Glutamatergic neuron (in vitro differentiated cells): ENCODE measurements at regions not wholly inside any gene's neighbourhood (a gene's known extent, or its start where the extent isn't known, plus 50 kb on each side); places are given as distances from the start of the nearest gene placed in this dataset.

Source experiments
- DNase-seq: peaks from one replicate; pipeline ENCODE4 v3.0.0; 2022
- H3K27ac Mint-ChIP-seq: one replicate; pipeline ENCODE4 v1.8.0; 2020; ENCODE audit warnings: mild to moderate bottlenecking, mixed read lengths, inconsistent platforms; ENCODE audit not compliant: unreplicated experiment
- H3K27me3 Mint-ChIP-seq: one replicate; pipeline ENCODE4 v1.8.0; 2020; ENCODE audit warnings: mild to moderate bottlenecking, moderate library complexity, mixed read lengths, inconsistent platforms; ENCODE audit not compliant: unreplicated experiment
- H3K36me3 Mint-ChIP-seq: one replicate; pipeline ENCODE4 v1.8.0; 2020; ENCODE audit warnings: mild to moderate bottlenecking, mixed read lengths, inconsistent platforms; ENCODE audit not compliant: unreplicated experiment
- H3K4me1 Mint-ChIP-seq: one replicate; pipeline ENCODE4 v1.8.0; 2020; ENCODE audit warnings: mild to moderate bottlenecking, low read depth, mixed read lengths, inconsistent platforms; ENCODE audit not compliant: unreplicated experiment
- H3K4me3 Mint-ChIP-seq: one replicate; pipeline ENCODE4 v1.8.0; 2020; ENCODE audit warnings: mild to moderate bottlenecking, mixed read lengths, inconsistent platforms; ENCODE audit not compliant: unreplicated experiment
- H3K9me3 Mint-ChIP-seq: one replicate; pipeline ENCODE4 v1.8.0; 2020; ENCODE audit warnings: mild to moderate bottlenecking, moderate library complexity, mixed read lengths, inconsistent platforms; ENCODE audit not compliant: unreplicated experiment
- TF ChIP-seq, protein P1 (sequence below): fragments of 200-600 bp; sonication (generic); IDR thresholded peaks from one replicate; pipeline ENCODE4 v1.5.0; 2021; ENCODE audit not compliant: partially characterized antibody, unreplicated experiment

GRCh38 chr2:63729362-63729761 is 112.3 kb upstream of the UGP2 start:
- Mint-ChIP-seq H3K9me3 (no peaks in the 10 kb centered on the region), H3K36me3 (no peaks in the 10 kb centered on the region), H3K27me3 (no peaks in the 10 kb centered on the region), H3K4me3 (no peak overlapping the region), H3K27ac (no peak overlapping the region), H3K4me1 (no peaks in the 10 kb centered on the region)
- TF ChIP-seq, protein P1, sequence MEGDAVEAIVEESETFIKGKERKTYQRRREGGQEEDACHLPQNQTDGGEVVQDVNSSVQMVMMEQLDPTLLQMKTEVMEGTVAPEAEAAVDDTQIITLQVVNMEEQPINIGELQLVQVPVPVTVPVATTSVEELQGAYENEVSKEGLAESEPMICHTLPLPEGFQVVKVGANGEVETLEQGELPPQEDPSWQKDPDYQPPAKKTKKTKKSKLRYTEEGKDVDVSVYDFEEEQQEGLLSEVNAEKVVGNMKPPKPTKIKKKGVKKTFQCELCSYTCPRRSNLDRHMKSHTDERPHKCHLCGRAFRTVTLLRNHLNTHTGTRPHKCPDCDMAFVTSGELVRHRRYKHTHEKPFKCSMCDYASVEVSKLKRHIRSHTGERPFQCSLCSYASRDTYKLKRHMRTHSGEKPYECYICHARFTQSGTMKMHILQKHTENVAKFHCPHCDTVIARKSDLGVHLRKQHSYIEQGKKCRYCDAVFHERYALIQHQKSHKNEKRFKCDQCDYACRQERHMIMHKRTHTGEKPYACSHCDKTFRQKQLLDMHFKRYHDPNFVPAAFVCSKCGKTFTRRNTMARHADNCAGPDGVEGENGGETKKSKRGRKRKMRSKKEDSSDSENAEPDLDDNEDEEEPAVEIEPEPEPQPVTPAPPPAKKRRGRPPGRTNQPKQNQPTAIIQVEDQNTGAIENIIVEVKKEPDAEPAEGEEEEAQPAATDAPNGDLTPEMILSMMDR, result no peak
- DNase-seq, result no peak

DNA sequence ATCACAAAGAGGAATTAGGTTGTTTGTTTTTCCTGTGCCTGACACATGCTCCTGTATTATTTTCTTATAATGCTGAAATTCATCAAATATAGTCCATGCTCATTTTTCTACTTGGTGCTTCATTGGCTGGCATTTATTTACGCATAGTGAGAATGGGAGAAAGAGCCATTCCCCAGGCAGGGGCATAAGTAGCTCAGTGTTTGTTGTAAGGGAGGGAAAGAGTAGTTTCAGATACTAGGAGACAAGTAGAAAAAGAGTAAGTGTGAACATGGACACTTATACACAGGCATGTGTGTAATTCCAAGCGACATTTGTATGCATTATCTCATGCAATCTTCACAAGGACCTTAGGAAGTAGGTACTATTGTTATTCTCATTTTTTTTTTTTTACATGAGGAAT is 111.9 kb upstream of the UGP2 start:
- Mint-ChIP-seq H3K9me3 (no peaks in the 10 kb centered on the region), H3K4me1 (no peaks in the 10 kb centered on the region), H3K27ac (no peak overlapping the region), H3K27me3 (no peaks in the 10 kb centered on the region), H3K4me3 (no peak overlapping the region), H3K36me3 (no peaks in the 10 kb centered on the region)
- no peak for DNase-seq
- TF ChIP-seq, protein P1, result no peak

- no peaks in the 10 kb centered on the region for H3K4me1 Mint-ChIP-seq
- DNase-seq, result no peak
- H3K36me3 Mint-ChIP-seq, result no peaks in the 10 kb centered on the region
- H3K9me3 Mint-ChIP-seq, result no peaks in the 10 kb centered on the region
- H3K27me3 Mint-ChIP-seq, result no peaks in the 10 kb centered on the region
- TF ChIP-seq, protein P1, result no peak
- H3K27ac Mint-ChIP-seq, result no peak overlapping the region
- H3K4me3 Mint-ChIP-seq, result no peak overlapping the region
These were observed 107.2 kb upstream of the UGP2 start for GRCh38 chr2:63734510-63734909.

GRCh38 chr2:63735263-63735662 is 106.4 kb upstream of the UGP2 start:
- H3K27me3 Mint-ChIP-seq, result no peaks in the 10 kb centered on the region
- TF ChIP-seq, protein P1, result no peak
- DNase-seq, result no peak
- no peaks in the 10 kb centered on the region for H3K4me1 Mint-ChIP-seq
- H3K9me3 Mint-ChIP-seq, result no peaks in the 10 kb centered on the region
- no peaks in the 10 kb centered on the region for H3K36me3 Mint-ChIP-seq
- no peak overlapping the region for H3K4me3 Mint-ChIP-seq
- no peak overlapping the region for H3K27ac Mint-ChIP-seq

DNA sequence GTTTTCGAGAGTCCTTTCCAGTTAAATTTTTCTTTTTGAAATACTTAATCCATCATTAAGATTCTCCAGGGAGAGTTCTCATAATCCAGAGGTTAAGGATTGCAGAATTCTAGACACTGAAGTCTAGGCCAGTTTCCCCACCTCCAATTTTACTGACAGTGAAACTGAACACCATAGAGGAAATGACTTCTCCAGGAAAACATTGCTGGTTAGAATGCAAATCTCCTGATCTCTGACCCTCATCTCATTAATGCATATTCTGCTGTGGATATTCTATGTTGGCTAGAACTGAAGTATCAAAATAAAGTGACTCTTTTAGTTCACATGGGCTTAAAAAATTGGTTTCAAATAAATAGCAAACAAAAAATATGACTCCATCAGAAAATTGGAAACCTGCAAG is 105.8 kb upstream of the UGP2 start:
- no peaks in the 10 kb centered on the region for H3K27me3 Mint-ChIP-seq
- H3K9me3 Mint-ChIP-seq, result no peaks in the 10 kb centered on the region
- no peak overlapping the region for H3K27ac Mint-ChIP-seq
- no peaks in the 10 kb centered on the region for H3K4me1 Mint-ChIP-seq
- TF ChIP-seq, protein P1, result no peak
- no peak overlapping the region for H3K4me3 Mint-ChIP-seq
- no peak for DNase-seq
- no peaks in the 10 kb centered on the region for H3K36me3 Mint-ChIP-seq
